ENCODE measurements at regions not wholly inside any gene's neighbourhood (a gene's known extent, or its start where the extent isn't known, plus 50 kb on each side); places are given as distances from the start of the nearest gene placed in this dataset.

DNA sequence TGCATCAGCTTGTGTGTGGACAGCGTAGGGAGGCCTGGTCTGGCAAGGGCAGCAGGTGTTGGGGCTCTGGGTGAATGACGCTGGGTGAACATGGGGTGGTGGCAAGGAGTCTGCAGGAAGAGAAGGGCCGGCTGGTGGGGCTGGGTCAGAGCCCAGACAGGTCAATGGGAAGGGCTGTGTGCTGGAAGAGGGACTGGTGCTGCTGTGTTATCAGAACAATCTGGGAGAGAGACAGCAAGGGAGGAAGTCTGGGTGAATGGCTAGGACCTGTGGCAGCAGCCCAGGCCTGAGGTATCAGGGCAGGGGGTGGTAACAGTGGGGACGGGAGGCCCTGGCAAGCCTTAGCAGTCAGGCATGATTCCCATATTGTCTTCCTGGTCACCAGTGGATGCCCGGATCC lies 206.7 kb downstream of the SNX19 start:
- Histone ChIP-seq H3K36me3 (no peaks in the 10 kb centered on the region), H3K9me3 (no peaks in the 10 kb centered on the region), H3K27ac (peak overlapping the region in 1 of 4 donors; percentile 47), H3K4me1 (peaks cover 0 to 9% of the 10 kb centered on the region in 2 donors), H3K27me3 (no peaks in the 10 kb centered on the region), H3K4me3 (no peak overlapping the region)
- in situ Hi-C loops (cut with MboI; ENCODE audit: low sequenced_read_pairs in 4 of 4), result no loop called here
- intact Hi-C loops (cut with DNase I; ENCODE audit: low total_unique reads), result no loop called here
- TF ChIP-seq, protein P1, sequence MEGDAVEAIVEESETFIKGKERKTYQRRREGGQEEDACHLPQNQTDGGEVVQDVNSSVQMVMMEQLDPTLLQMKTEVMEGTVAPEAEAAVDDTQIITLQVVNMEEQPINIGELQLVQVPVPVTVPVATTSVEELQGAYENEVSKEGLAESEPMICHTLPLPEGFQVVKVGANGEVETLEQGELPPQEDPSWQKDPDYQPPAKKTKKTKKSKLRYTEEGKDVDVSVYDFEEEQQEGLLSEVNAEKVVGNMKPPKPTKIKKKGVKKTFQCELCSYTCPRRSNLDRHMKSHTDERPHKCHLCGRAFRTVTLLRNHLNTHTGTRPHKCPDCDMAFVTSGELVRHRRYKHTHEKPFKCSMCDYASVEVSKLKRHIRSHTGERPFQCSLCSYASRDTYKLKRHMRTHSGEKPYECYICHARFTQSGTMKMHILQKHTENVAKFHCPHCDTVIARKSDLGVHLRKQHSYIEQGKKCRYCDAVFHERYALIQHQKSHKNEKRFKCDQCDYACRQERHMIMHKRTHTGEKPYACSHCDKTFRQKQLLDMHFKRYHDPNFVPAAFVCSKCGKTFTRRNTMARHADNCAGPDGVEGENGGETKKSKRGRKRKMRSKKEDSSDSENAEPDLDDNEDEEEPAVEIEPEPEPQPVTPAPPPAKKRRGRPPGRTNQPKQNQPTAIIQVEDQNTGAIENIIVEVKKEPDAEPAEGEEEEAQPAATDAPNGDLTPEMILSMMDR (IDR thresholded peaks at IDR 0.05 in 4 of 5, conservative IDR thresholded peaks at IDR 0.05 in 1 of 5), result no peak
- no peak for TF ChIP-seq POLR2A (IDR thresholded peaks at IDR 0.05)
- no peak for DNase-seq
- ATAC-seq, result no peak

DNA sequence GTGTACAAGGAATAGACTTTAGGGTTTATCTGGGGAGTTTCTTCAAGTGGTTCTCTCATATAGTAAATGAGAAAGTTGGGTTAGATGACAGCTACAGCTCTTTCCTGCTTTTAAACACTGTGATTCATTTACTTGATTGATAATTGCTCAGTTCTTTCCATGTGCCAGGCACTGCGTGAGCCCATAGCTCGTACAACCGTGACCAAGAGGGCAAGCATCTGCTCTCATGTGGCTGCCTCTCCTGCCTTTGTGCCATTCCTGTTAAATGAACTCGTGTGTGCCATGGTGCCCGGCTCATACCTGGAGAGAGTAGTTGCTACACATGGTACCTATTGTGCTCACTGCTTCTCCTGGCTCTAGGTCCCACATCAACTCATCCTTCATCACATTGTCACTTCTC lies 206.3 kb downstream of the SNX19 start:
- Histone ChIP-seq H3K9me3 (no peaks in the 10 kb centered on the region), H3K4me1 (peaks cover 0 to 9% of the 10 kb centered on the region in 2 donors), H3K27ac (peak overlapping the region in 2 of 4 donors; percentile 33 to 47), H3K27me3 (no peaks in the 10 kb centered on the region), H3K36me3 (no peaks in the 10 kb centered on the region), H3K4me3 (no peak overlapping the region)
- ATAC-seq, result no peak
- no peak for DNase-seq
- intact Hi-C loops (cut with DNase I; ENCODE audit: low total_unique reads) (no loop called here), in situ Hi-C loops (cut with MboI; ENCODE audit: low sequenced_read_pairs in 4 of 4) (no loop called here)
- TF ChIP-seq, protein P1 (IDR thresholded peaks at IDR 0.05 in 4 of 5, conservative IDR thresholded peaks at IDR 0.05 in 1 of 5), result no peak
- no peak for TF ChIP-seq POLR2A (IDR thresholded peaks at IDR 0.05)

GRCh38 chr11:130710497-130711012 lies 205.7 kb downstream of the SNX19 start:
- Histone ChIP-seq H3K4me1 (peaks cover 0 to 6% of the 10 kb centered on the region in 2 donors), H3K27me3 (no peaks in the 10 kb centered on the region), H3K27ac (peak overlapping the region in 3 of 4 donors; percentile 12 to 33 (median 33)), H3K4me3 (no peak overlapping the region), H3K9me3 (no peaks in the 10 kb centered on the region), H3K36me3 (no peaks in the 10 kb centered on the region)
- intact Hi-C loops (cut with DNase I; ENCODE audit: low total_unique reads) (no loop called here), in situ Hi-C loops (cut with MboI; ENCODE audit: low sequenced_read_pairs in 4 of 4) (no loop called here)
- TF ChIP-seq POLR2A (IDR thresholded peaks at IDR 0.05), result no peak
- TF ChIP-seq, protein P1 (IDR thresholded peaks at IDR 0.05 in 4 of 5, conservative IDR thresholded peaks at IDR 0.05 in 1 of 5), result no peak
- no peak for DNase-seq
- no peak for ATAC-seq

DNA sequence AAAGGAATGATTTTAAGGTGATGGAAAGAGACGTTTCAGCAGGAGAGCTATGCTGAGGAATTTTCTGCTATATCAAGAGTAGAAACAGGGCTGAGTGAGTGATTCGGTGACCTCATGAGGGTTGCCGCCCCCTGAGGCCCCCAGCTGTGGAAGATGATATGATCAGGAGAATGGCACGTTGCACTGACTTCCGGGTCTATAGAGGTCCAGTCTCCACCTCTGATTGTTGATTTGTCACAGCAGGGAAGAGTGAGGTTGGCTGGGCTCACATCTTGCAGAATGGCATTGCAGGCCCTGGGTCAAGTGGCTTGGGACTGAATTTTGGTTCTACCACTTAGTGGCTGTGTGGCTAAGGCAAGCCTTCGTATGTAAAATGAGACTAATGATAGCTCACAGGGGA lies 205.1 kb downstream of the SNX19 start:
- no peak for ATAC-seq
- H3K27ac ChIP-seq, result peak overlapping the region in 3 of 4 donors; percentile 12 to 33 (median 13)

More for the DNA sequence above, 205.1 kb downstream of the SNX19 start:
- intact Hi-C loops (cut with DNase I; ENCODE audit: low total_unique reads), result no loop called here
- no peaks in the 10 kb centered on the region for H3K27me3 ChIP-seq
- TF ChIP-seq, protein P1 (IDR thresholded peaks at IDR 0.05 in 4 of 5, conservative IDR thresholded peaks at IDR 0.05 in 1 of 5), result no peak
- no peak for TF ChIP-seq POLR2A (IDR thresholded peaks at IDR 0.05)
- no peaks in the 10 kb centered on the region for H3K4me1 ChIP-seq
- no peaks in the 10 kb centered on the region for H3K9me3 ChIP-seq
- no peak for DNase-seq
- in situ Hi-C loops (cut with MboI; ENCODE audit: low sequenced_read_pairs in 4 of 4), result no loop called here
- no peaks in the 10 kb centered on the region for H3K36me3 ChIP-seq
- no peak overlapping the region for H3K4me3 ChIP-seq

Measured in gastrocnemius medialis (tissue), 4 donors.